Stimulated activated effector memory CD8-positive, alpha-beta T cell treated with anti-CD3 and anti-CD28 coated beads, Interleukin-12 subunit alpha, Interleukin-12 subunit beta, amount 100 ng/mL, for 72 hours (primary cell): ENCODE measurements at regions not wholly inside any gene's neighbourhood (a gene's known extent, or its start where the extent isn't known, plus 50 kb on each side); places are given as distances from the start of the nearest gene placed in this dataset.

Experiments used
- ATAC-seq: fragments of 150-1000 bp; cut with Tn5 transposase; 2 replicates; pipeline ENCODE4 v1.10.0; 2021
- DNase-seq, 2 donors: peaks; one replicate each; pipeline ENCODE4 v3.0.0; 2021 to 2022; ENCODE audit warnings: low spot score in 2 of 2
- H3K27ac Mint-ChIP-seq: one replicate; pipeline ENCODE4 v1.8.0; 2022; ENCODE audit warnings: mild to moderate bottlenecking, mixed read lengths
- H3K36me3 Mint-ChIP-seq: one replicate; pipeline ENCODE4 v1.8.0; 2022; ENCODE audit warnings: mild to moderate bottlenecking, mixed read lengths
- H3K4me1 Mint-ChIP-seq: one replicate; pipeline ENCODE4 v1.8.0; 2022; ENCODE audit warnings: mixed read lengths
- H3K4me3 Mint-ChIP-seq: one replicate; pipeline ENCODE4 v1.8.0; 2022; ENCODE audit warnings: mild to moderate bottlenecking, mixed read lengths
- H3K9me3 Mint-ChIP-seq: one replicate; pipeline ENCODE4 v1.8.0; 2022; ENCODE audit warnings: mixed read lengths

DNA sequence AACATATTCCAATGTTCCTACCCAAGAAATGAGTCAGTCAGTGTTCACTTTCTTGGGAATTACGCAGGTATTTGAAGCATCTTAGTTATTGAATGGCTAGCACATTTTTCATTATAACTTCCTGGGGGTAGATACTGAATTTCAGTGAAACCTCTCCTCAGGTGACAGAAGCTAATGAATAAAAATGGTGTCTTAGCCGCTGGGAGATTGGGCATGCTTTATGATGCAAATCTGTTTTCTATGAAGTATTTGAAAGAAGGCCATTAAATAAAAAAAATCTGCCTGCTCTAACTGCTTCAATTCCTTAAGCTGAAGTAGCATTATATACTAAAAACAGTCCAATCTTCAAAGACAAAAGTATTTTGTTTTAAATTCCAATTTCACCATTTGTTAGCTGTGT, 132.8 kb upstream of the CYRIA start:
- H3K4me1 Mint-ChIP-seq = no peaks in the 10 kb centered on the region
- H3K4me3 Mint-ChIP-seq = no peak overlapping the region
- DNase-seq = no peak
- no peak for ATAC-seq
- no peaks in the 10 kb centered on the region for H3K36me3 Mint-ChIP-seq
- no peaks in the 10 kb centered on the region for H3K9me3 Mint-ChIP-seq
- H3K27ac Mint-ChIP-seq = no peak overlapping the region

DNA sequence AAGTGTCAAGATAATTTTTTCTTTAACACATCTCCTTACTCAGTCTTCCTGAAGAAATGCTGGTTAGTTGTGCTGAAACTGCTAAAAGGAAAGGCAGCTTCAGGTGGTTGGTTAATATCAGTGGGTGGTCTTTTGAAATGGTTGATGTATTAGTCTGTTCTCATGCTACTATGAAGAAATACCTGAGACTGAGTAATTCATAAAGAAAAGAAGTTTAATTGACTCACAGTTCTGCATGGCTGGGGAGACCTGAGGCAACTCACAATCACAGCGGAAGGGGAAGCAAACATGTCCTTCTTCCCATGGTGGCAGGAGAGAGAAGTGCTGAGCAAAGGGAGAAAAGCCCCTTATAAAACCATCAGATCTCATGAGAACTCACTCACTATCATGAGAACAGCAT, 125.9 kb upstream of the CYRIA start:
- H3K36me3 Mint-ChIP-seq = no peaks in the 10 kb centered on the region
- no peak overlapping the region for H3K4me3 Mint-ChIP-seq
- no peaks in the 10 kb centered on the region for H3K4me1 Mint-ChIP-seq
- ATAC-seq (no peak), DNase-seq (no peak)
- no peak overlapping the region for H3K27ac Mint-ChIP-seq
- no peaks in the 10 kb centered on the region for H3K9me3 Mint-ChIP-seq

DNA sequence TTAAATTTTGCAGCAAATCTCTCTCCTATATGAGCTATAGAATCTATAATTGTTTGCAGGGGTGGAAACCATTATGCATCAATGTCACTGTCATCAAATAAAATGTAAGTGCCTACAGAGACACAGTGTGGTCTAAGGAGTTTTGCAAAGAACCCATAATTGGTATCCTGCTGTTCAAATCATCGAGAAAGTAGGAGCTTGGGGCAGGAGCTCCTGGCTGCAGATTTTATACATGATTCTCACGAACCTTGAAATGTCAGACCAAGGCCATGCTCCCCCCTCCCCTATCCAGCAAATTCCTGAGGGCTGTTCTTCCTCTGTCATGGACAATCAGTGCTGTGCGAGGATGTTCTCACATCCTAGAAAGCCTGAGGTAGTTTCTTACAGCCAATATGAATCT, 119.5 kb upstream of the CYRIA start:
- Mint-ChIP-seq H3K36me3 (no peaks in the 10 kb centered on the region), H3K27ac (no peak overlapping the region), H3K4me3 (no peak overlapping the region), H3K4me1 (no peaks in the 10 kb centered on the region), H3K9me3 (peaks cover 2% of the 10 kb centered on the region)
- ATAC-seq (no peak), DNase-seq (no peak)

DNA sequence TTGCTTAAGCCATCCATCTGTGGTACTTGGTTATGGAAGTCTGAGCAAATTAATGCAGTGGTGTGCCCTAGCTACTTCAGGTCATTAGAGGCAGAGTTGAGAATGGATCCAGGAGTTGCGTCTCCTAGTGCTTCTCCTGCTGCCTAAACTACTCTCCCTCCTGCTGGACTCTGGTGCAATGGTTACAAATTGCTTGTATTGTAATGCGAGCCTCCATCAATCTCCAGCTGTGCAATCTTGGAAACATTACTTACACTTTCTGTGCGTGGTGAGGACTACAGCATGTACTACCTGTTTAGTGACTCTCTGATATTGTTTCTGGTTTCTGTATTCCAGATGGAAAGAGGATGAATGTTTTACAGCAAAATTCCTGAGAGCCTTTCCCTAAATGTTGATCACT, 119.0 kb upstream of the CYRIA start:
- Mint-ChIP-seq H3K4me3 (no peak overlapping the region), H3K9me3 (peaks cover 2% of the 10 kb centered on the region), H3K36me3 (no peaks in the 10 kb centered on the region), H3K27ac (no peak overlapping the region), H3K4me1 (no peaks in the 10 kb centered on the region)
- no peak for DNase-seq
- ATAC-seq = no peak

DNA sequence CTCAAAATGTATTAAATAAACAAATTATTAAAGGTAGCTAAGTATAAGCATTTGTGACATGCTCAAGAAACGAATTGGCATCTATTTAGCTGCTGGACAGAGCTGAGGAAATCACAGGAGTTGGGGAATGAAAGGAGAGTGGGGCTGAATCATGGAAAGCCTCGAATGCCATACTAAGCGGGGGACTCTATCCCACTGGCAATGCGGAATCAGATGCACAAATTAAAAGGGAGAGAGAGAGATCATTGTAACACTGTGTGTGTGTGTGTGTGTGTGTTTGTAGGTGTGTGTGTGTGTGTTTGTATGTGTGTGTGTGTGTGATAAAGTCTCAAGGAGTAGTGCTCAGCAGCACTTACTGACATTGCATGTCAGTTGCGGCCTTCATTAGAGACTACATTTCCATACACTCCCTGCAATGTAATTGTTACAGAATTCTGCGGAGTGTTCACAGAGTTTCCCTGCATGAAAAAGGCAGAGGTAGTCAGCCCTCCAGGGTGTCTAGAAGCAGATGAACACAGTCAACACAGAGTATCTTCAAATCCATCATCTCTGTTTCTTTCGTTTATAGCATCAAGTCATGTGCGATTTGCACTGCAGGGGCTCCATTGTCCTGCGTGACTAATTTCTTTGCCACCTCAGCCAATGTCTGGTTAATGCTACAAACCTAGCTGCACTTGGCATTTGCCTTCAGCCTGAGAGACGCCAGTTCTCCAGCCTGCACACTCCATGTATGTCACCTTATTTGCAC, 111.7 kb upstream of the CYRIA start:
- DNase-seq (no peak), ATAC-seq (no peak)
- Mint-ChIP-seq H3K36me3 (no peaks in the 10 kb centered on the region), H3K4me1 (no peaks in the 10 kb centered on the region), H3K9me3 (peaks cover 2% of the 10 kb centered on the region), H3K4me3 (no peak overlapping the region), H3K27ac (no peak overlapping the region)

DNA sequence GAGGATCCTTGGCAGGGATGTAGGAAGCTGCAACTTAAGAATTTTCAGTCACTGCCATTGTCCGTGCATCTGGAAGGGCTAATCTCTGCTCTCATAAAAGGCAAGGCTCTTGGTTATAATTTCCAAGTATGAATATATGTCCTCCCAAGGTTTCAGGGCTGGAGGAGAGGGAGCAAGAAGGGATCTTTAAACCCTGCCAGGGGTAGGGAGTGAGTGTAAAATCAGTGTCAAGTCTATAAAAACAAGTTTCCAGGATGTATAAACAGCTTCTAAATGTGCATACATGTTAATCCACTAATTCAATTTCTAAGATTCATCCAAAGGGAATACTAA, 110.2 kb upstream of the CYRIA start:
- peaks cover 2% of the 10 kb centered on the region for H3K9me3 Mint-ChIP-seq
- H3K27ac Mint-ChIP-seq = no peak overlapping the region
- no peaks in the 10 kb centered on the region for H3K4me1 Mint-ChIP-seq
- H3K4me3 Mint-ChIP-seq = no peak overlapping the region
- ATAC-seq (no peak), DNase-seq (no peak)
- H3K36me3 Mint-ChIP-seq = no peaks in the 10 kb centered on the region

DNA sequence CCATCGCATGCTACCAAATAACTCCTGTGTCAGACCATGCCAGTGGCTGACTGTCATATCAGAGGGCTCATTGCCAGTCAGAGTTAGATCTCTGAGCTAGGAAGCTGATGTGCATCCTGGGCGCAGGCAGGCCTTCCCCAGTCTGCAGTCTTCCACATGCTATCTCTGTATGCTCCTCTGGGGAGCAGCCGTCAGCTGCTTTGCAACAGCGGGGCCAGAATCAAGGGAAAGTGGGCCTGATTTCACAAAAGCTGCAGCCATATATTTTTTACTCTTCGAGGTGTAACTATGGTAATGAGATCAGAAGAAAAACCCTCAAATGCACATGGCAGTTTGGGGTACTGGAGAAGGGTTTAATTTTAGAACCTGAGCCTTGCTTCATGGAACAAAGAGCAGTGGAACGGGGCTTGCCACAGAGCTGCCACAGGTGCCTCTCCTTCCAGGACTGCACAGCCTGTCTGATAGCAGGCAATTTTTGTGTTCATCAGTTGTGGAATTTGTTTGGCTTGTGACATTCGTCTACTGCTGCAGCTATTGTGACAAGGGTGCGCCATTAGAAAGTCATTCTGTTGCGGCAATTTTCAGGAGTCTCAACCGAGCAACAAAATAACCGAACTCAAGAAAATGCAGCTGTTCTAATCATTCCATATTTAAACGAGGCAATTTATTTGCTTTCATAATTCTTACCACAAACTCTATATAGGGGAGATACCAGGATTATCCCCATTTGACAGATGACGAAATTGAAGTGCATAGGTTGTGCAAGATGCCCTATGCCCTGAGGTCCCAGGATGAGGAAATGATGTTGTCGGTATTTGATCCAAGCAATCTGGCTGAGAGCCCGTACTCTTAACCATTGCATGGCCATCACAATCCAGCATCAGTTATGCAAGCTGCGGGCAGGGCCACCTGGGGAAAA, 109.6 kb upstream of the CYRIA start:
- DNase-seq (no peak), ATAC-seq (no peak)
- H3K27ac Mint-ChIP-seq = no peak overlapping the region
- H3K9me3 Mint-ChIP-seq = no peaks in the 10 kb centered on the region
- no peaks in the 10 kb centered on the region for H3K4me1 Mint-ChIP-seq
- no peaks in the 10 kb centered on the region for H3K36me3 Mint-ChIP-seq
- H3K4me3 Mint-ChIP-seq = no peak overlapping the region

DNA sequence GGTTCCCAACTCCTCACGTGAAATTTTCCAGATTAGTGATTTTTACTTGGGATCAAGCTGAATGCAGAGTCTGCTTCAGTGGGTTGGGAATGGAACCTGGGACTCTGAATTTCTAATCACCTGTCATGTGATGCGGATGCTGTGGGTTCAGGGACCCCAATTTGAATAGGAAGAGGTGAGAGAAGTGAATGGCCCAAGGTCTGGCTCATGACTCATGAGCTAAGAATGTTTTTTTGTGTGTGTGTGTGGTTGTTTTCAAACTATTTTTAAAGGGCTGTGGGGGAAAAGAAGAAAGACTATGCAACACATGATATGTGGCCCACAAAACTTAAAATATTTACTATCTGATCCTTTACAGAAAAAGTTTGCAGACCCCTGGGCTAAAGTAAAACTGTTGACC, 108.5 kb upstream of the CYRIA start:
- DNase-seq (no peak), ATAC-seq (no peak)
- Mint-ChIP-seq H3K36me3 (no peaks in the 10 kb centered on the region), H3K4me1 (no peaks in the 10 kb centered on the region), H3K4me3 (no peak overlapping the region), H3K9me3 (no peaks in the 10 kb centered on the region), H3K27ac (no peak overlapping the region)

DNA sequence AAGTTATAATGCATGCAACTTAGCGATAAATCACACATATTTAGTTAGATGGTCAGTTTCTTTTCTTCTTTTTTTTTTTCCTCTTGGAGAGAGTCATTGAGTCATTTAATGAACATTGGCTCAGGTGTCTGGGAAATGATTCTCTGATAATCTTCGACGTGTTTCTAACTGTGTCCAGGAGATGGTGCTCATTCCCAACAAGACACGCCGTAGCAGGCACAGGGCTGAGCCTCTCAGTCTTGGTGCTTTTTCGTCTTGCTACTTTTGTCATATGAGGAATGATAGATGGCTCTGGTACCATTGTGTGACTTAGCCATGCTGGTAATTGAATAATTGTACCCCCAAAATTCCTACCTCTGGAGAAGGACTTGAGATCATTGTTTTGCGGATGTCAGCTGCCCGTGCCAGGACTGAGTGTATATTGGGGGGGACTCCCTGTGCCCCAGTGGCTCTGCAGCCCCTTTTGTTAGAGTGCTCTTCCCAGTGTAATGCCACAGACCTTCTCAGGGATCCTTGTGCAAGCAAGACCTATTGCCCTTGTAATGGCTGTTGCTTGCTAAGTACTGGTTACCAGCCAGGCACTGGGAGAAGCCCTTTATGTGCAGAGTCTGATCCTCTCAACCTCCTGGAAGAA, 107.6 kb upstream of the CYRIA start:
- DNase-seq (no peak), ATAC-seq (no peak)
- no peaks in the 10 kb centered on the region for H3K9me3 Mint-ChIP-seq
- no peak overlapping the region for H3K4me3 Mint-ChIP-seq
- no peaks in the 10 kb centered on the region for H3K36me3 Mint-ChIP-seq
- no peak overlapping the region for H3K27ac Mint-ChIP-seq
- H3K4me1 Mint-ChIP-seq = no peaks in the 10 kb centered on the region

DNA sequence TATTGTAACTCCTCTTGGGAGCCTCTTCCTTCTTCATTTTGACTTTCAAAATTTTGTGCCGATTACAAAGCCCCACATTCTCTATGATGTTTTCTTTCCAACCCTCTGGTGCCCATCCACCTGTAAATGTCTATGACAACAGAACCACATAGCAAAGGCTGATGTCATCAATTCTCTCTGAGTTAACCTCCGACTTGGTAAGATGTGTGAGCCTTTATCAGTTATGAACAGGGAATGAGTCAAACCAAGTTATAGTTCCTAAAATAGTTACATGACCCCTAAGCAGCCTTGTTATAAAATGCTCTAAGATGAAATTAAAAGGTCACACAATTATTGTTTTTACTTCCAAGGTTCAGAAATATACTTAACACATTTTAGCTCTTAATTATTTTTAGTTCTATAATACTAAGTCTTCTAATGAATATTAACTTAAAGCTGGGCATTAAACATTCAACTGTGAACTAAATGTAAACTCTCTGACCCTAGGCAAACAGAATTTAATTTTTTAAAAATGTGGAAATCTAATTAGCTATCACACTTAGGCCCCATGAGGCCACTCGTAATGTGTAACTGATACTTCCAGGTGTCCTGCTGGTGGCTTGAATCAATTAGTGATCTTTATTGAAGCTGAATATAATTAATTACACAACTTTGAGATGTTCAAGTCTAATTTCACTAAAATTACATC, 102.3 kb upstream of the CYRIA start:
- no peak for ATAC-seq
- H3K9me3 Mint-ChIP-seq = no peaks in the 10 kb centered on the region
- no peak overlapping the region for H3K4me3 Mint-ChIP-seq
- no peak overlapping the region for H3K27ac Mint-ChIP-seq
- H3K4me1 Mint-ChIP-seq = peaks cover 8% of the 10 kb centered on the region
- H3K36me3 Mint-ChIP-seq = no peaks in the 10 kb centered on the region
- no peak for DNase-seq

DNA sequence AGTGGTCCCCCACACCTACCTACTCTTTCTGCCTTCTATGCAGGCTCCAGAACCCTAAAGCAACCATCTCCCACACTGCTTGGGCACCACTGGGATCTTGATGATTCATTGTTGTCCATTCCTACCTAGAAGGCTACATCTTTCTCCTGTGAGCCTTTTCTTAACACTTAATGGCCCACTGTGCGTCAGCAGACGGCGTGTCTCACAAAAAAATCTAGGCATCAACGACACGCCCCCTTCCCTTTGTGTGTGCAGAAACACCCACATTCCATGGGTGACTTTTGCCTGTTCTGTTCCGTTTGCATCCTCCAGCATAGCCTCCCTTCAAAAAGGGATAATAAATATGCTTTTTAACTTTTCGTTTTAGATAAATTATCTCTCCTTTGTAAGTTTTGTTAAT, 99.7 kb upstream of the CYRIA start:
- ATAC-seq (no peak), DNase-seq (no peak)
- H3K4me3 Mint-ChIP-seq = no peak overlapping the region
- H3K27ac Mint-ChIP-seq = no peak overlapping the region
- H3K4me1 Mint-ChIP-seq = peaks cover 8% of the 10 kb centered on the region
- H3K9me3 Mint-ChIP-seq = no peaks in the 10 kb centered on the region
- no peaks in the 10 kb centered on the region for H3K36me3 Mint-ChIP-seq

DNA sequence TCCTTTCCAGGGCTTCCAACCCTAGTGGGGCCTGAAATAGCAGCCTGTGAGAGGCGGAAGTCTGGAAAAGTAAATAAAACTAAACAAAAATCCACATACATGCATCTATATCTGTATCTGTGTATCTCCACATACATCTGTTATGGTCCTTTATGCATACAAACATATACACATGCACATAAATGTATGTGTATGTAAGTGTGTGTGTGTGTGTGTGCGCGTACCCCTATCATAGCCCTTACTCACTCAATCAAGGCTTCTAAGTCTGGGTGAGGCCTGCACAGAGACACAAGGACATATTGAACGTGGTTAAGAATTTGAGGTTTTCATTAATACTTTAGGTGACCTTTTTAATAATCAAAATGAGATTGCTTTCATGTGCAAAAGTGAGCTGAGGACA, 98.9 kb upstream of the CYRIA start:
- Mint-ChIP-seq H3K4me1 (peaks cover 8% of the 10 kb centered on the region), H3K27ac (no peak overlapping the region), H3K36me3 (no peaks in the 10 kb centered on the region), H3K9me3 (no peaks in the 10 kb centered on the region), H3K4me3 (no peak overlapping the region)
- ATAC-seq = no peak
- DNase-seq = no peak

DNA sequence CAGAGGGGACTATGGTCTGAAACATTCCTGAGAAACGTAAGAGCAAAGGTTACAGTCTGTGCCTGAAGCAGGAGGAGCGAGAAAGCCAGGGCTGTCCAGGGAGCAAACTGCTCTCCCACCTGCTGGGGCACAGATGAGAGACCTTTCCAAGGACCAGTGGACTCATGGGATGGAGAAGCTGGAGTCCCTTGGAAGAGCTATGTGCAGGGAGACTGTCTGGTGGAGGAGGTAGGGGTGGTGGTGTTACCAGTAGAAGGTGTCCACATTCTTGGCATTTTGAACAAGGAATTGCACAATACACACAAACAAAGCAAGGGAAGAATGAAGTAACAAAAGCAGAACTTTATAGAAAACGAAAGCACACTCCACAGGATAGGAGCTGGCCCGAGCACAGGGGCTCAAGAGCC, 97.9 kb upstream of the CYRIA start:
- Mint-ChIP-seq H3K4me1 (peaks cover 8% of the 10 kb centered on the region), H3K9me3 (no peaks in the 10 kb centered on the region), H3K36me3 (no peaks in the 10 kb centered on the region), H3K27ac (no peak overlapping the region), H3K4me3 (no peak overlapping the region)
- ATAC-seq (no peak), DNase-seq (no peak)

DNA sequence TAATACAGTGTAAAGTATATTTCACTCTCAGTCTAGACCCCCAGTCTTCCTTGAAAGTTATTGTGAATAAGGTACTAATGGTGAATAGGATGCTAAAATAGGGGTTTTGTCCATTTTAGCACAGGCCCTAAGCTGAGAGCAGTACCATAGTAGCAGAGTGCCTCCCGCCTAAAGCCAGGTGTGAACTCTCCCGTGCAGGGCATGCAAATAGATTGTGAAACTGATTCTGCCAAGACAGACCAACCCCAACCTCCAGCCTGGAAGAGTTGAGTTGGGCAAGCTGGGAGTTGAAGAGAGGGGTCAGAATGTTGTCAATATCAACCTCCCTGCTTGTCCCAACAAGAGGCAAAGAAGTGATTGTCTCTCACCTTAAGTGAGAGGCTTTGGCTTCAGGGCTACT, 97.4 kb upstream of the CYRIA start:
- H3K9me3 Mint-ChIP-seq = no peaks in the 10 kb centered on the region
- H3K4me1 Mint-ChIP-seq = peaks cover 8% of the 10 kb centered on the region
- no peak overlapping the region for H3K4me3 Mint-ChIP-seq
- ATAC-seq = no peak
- no peaks in the 10 kb centered on the region for H3K36me3 Mint-ChIP-seq
- DNase-seq = no peak
- H3K27ac Mint-ChIP-seq = no peak overlapping the region

DNA sequence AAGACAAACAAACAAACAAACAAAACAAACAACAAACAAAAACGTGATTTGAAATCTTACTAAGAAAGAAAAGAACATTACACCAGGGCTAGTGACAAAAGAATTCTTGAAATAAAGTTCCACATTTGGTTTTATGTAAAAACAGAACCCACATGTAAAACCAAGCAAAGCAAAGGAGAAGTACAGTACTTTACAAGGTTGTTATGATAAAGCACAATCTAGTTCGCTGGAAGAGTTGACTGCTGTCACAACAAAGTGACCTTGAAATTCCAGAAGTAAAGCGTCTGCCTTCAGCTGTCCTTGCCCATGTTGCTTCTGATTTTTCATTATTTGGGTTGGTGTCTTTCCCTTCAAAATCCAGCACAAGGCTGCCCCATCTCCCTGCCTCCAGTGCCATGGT, 94.8 kb upstream of the CYRIA start:
- no peak for DNase-seq

More for the DNA sequence above, 94.8 kb upstream of the CYRIA start:
- H3K4me1 Mint-ChIP-seq = peaks cover 8% of the 10 kb centered on the region
- H3K9me3 Mint-ChIP-seq = no peaks in the 10 kb centered on the region
- H3K36me3 Mint-ChIP-seq = no peaks in the 10 kb centered on the region
- H3K4me3 Mint-ChIP-seq = no peak overlapping the region
- ATAC-seq = no peak
- H3K27ac Mint-ChIP-seq = no peak overlapping the region
